ENCODE measurements at regions not wholly inside any gene's neighbourhood (a gene's known extent, or its start where the extent isn't known, plus 50 kb on each side); places are given as distances from the start of the nearest gene placed in this dataset.

DNA sequence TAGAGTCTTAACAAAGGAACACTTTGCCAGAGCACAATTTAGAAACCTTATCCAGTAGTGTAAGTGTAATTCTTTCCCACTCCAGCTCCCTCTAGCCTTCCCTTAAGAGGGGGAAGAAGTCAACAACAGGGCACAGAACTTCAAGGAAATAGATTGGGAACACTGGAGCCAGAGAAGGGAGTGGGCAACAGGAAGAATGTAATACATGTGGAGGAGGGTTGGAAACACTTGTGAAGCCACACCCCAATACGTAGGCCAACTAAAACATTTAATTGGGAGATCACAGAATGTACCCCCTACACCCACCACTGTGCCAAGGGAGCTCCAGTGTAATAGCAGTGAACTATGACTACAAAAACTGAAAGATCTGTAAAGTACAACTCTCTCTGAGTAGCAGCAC is 735.7 kb upstream of the HS3ST5 start:
- Histone ChIP-seq H2AFZ (ENCODE audit: insufficient read depth, low read length, poor library complexity) (no peak overlapping the region), H3K9ac (ENCODE audit: low read length) (no peak overlapping the region), H3K4me1 (ENCODE audit: control insufficient read depth in 1 of 2, insufficient read depth in 2 of 2, low read length in 2 of 2) (no peaks in the 10 kb centered on the region), H3K79me2 (ENCODE audit: control insufficient read depth, insufficient read depth, low read length, poor library complexity) (no peaks in the 10 kb centered on the region), H3K79me1 (ENCODE audit: low read length) (no peaks in the 10 kb centered on the region), H3K27me3 (ENCODE audit: insufficient read depth, low read length) (no peaks in the 10 kb centered on the region), H3K14ac (ENCODE audit: low read length) (no peak overlapping the region), H4K12ac (ENCODE audit: low read depth, low read length) (no peak overlapping the region), H3K18ac (ENCODE audit: low read length) (no peak overlapping the region), H3K23ac (ENCODE audit: low read length) (no peak overlapping the region), H2BK12ac (ENCODE audit: low read length) (no peak overlapping the region), H3K4me3 (ENCODE audit: low read depth, low read length) (no peak overlapping the region), H4K8ac (ENCODE audit: low read depth, low read length) (no peak overlapping the region), H3K9me3 (ENCODE audit: insufficient read depth, low read depth, low read length) (no peaks in the 10 kb centered on the region), H2BK5ac (ENCODE audit: low read depth, low read length, poor library complexity) (no peak overlapping the region), H3K36me3 (ENCODE audit: control insufficient read depth in 1 of 2, insufficient read depth in 2 of 2, low read length in 2 of 2) (no peaks in the 10 kb centered on the region), H2BK120ac (ENCODE audit: insufficient read depth, low read length, poor library complexity) (no peak overlapping the region), H2AK5ac (ENCODE audit: low read length) (no peak overlapping the region), H3K4me2 (ENCODE audit: low read length) (no peak overlapping the region), H3K27ac (ENCODE audit: low read depth, low read length) (no peak overlapping the region), H3K4ac (ENCODE audit: low read depth, low read length) (no peak overlapping the region), H4K91ac (ENCODE audit: low read depth, low read length) (no peak overlapping the region)
- WGBS (ENCODE audit: extremely low coverage, insufficient coverage, insufficient read length), result no CpG with 5 or more reads among the region's 1 CpG
- no peak for DNase-seq

DNA sequence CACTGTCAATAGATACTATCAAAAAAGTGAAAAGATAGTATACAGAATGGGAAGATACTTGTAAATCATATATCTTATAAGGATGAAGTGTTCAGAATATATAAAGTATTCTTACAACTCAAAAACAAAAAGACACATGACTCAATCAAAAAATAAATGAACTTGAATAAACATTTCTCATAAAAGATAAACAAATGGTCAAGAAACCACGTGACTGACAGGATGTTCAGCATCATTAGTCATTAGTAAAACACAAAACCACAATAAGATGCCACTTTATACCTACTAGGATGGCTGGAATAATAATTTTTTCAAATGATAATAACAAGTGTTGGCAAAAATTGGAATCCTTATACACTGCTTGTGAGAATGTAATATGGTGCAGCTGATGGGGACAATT is 729.1 kb upstream of the HS3ST5 start:
- no CpG with 5 or more reads among the region's 1 CpG for WGBS (ENCODE audit: extremely low coverage, insufficient coverage, insufficient read length)
- no peak overlapping the region for H2AFZ ChIP-seq (ENCODE audit: insufficient read depth, low read length, poor library complexity)
- H3K9ac ChIP-seq (ENCODE audit: low read length), result no peak overlapping the region
- no peaks in the 10 kb centered on the region for H3K27me3 ChIP-seq (ENCODE audit: insufficient read depth, low read length)
- no peak overlapping the region for H2BK120ac ChIP-seq (ENCODE audit: insufficient read depth, low read length, poor library complexity)
- no peak overlapping the region for H3K4me2 ChIP-seq (ENCODE audit: low read length)
- H3K18ac ChIP-seq (ENCODE audit: low read length), result no peak overlapping the region
- H3K27ac ChIP-seq (ENCODE audit: low read depth, low read length), result no peak overlapping the region
- DNase-seq, result no peak
- H3K79me1 ChIP-seq (ENCODE audit: low read length), result no peaks in the 10 kb centered on the region
- no peaks in the 10 kb centered on the region for H3K4me1 ChIP-seq (ENCODE audit: control insufficient read depth in 1 of 2, insufficient read depth in 2 of 2, low read length in 2 of 2)
- H2BK5ac ChIP-seq (ENCODE audit: low read depth, low read length, poor library complexity), result no peak overlapping the region
- no peaks in the 10 kb centered on the region for H3K79me2 ChIP-seq (ENCODE audit: control insufficient read depth, insufficient read depth, low read length, poor library complexity)
- no peak overlapping the region for H3K4me3 ChIP-seq (ENCODE audit: low read depth, low read length)
- H4K8ac ChIP-seq (ENCODE audit: low read depth, low read length), result no peak overlapping the region
- no peak overlapping the region for H4K12ac ChIP-seq (ENCODE audit: low read depth, low read length)
- peaks cover 3% of the 10 kb centered on the region for H3K9me3 ChIP-seq (ENCODE audit: insufficient read depth, low read depth, low read length)
- H2BK12ac ChIP-seq (ENCODE audit: low read length), result no peak overlapping the region
- H3K23ac ChIP-seq (ENCODE audit: low read length), result no peak overlapping the region
- no peak overlapping the region for H3K4ac ChIP-seq (ENCODE audit: low read depth, low read length)
- H3K36me3 ChIP-seq (ENCODE audit: control insufficient read depth in 1 of 2, insufficient read depth in 2 of 2, low read length in 2 of 2), result no peaks in the 10 kb centered on the region
- no peak overlapping the region for H3K14ac ChIP-seq (ENCODE audit: low read length)
- H4K91ac ChIP-seq (ENCODE audit: low read depth, low read length), result no peak overlapping the region
- no peak overlapping the region for H2AK5ac ChIP-seq (ENCODE audit: low read length)

DNA sequence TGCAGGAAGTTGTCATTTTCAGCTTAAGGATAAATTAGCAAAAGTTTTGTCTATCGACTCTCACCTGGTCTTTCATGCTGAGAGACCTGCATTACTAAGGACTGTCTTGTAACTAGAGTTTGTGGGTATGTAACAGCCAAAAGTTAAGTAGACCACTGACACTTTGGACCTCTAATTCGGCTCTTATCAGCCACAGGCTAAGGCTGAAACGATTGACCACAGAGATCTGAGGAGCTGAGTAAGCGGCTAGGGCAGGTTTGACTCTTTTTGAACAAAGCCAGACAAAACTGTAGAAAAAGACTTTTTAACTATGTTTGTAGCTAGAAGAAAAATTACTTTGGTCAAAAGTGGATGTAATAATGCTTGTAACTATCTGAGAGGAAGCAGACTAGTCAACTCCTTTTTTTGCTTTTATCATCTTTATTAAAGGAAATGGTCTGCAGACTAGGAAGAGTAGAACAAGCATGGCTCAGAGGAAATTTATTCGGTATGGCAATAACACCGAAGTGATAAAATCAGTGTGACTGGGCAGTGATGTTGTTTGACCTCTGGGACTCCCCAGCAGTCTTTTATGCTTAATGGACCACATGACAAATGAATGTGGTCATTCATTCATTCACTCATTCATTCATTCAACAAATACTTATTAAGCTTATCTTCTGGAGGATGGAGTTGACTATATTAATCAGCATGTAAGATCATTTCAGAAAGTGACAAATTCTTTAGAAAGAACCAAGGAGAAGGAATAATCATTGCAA is 725.0 kb upstream of the HS3ST5 start:
- no peaks in the 10 kb centered on the region for H3K36me3 ChIP-seq (ENCODE audit: control insufficient read depth in 1 of 2, insufficient read depth in 2 of 2, low read length in 2 of 2)
- H4K8ac ChIP-seq (ENCODE audit: low read depth, low read length), result no peak overlapping the region
- H3K23ac ChIP-seq (ENCODE audit: low read length), result no peak overlapping the region
- peaks cover 3% of the 10 kb centered on the region for H3K9me3 ChIP-seq (ENCODE audit: insufficient read depth, low read depth, low read length)
- H4K91ac ChIP-seq (ENCODE audit: low read depth, low read length), result no peak overlapping the region
- H3K4me3 ChIP-seq (ENCODE audit: low read depth, low read length), result no peak overlapping the region
- H3K4me1 ChIP-seq (ENCODE audit: control insufficient read depth in 1 of 2, insufficient read depth in 2 of 2, low read length in 2 of 2), result no peaks in the 10 kb centered on the region
- no peaks in the 10 kb centered on the region for H3K27me3 ChIP-seq (ENCODE audit: insufficient read depth, low read length)
- no peaks in the 10 kb centered on the region for H3K79me1 ChIP-seq (ENCODE audit: low read length)
- no peak overlapping the region for H3K27ac ChIP-seq (ENCODE audit: low read depth, low read length)
- H4K12ac ChIP-seq (ENCODE audit: low read depth, low read length), result no peak overlapping the region
- no peak overlapping the region for H3K18ac ChIP-seq (ENCODE audit: low read length)
- H3K9ac ChIP-seq (ENCODE audit: low read length), result no peak overlapping the region
- H3K4me2 ChIP-seq (ENCODE audit: low read length), result no peak overlapping the region
- H2BK12ac ChIP-seq (ENCODE audit: low read length), result no peak overlapping the region
- no peak overlapping the region for H2BK120ac ChIP-seq (ENCODE audit: insufficient read depth, low read length, poor library complexity)
- H3K4ac ChIP-seq (ENCODE audit: low read depth, low read length), result no peak overlapping the region
- H3K79me2 ChIP-seq (ENCODE audit: control insufficient read depth, insufficient read depth, low read length, poor library complexity), result no peaks in the 10 kb centered on the region
- DNase-seq, result no peak
- no peak overlapping the region for H2AFZ ChIP-seq (ENCODE audit: insufficient read depth, low read length, poor library complexity)
- WGBS (ENCODE audit: extremely low coverage, insufficient coverage, insufficient read length), result no CpG with 5 or more reads among the region's 6 CpGs
- no peak overlapping the region for H3K14ac ChIP-seq (ENCODE audit: low read length)
- H2BK5ac ChIP-seq (ENCODE audit: low read depth, low read length, poor library complexity), result no peak overlapping the region
- no peak overlapping the region for H2AK5ac ChIP-seq (ENCODE audit: low read length)

DNA sequence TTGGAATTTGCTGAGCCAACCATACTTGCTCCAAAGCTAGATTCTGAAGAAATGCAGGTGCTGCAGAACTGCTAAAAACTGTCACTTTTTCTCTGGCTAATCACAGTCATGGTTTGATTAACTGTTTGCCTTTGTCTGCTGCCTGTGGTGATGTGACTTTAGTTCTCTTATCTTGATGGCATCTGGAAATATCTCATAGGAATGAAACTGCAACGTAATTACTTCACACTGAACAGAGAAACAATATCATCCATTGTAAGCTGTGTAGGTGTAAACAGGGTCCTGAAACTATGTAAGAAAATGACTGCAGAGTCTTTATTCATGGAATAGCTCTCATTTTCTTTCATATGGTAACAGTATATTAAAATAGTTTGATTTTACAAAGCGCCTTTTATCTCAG is 721.9 kb upstream of the HS3ST5 start:
- Histone ChIP-seq H3K4me1 (ENCODE audit: control insufficient read depth in 1 of 2, insufficient read depth in 2 of 2, low read length in 2 of 2) (no peaks in the 10 kb centered on the region), H3K79me1 (ENCODE audit: low read length) (no peaks in the 10 kb centered on the region), H3K18ac (ENCODE audit: low read length) (no peak overlapping the region), H2AFZ (ENCODE audit: insufficient read depth, low read length, poor library complexity) (no peak overlapping the region), H3K4me3 (ENCODE audit: low read depth, low read length) (no peak overlapping the region), H4K91ac (ENCODE audit: low read depth, low read length) (no peak overlapping the region), H3K27me3 (ENCODE audit: insufficient read depth, low read length) (no peaks in the 10 kb centered on the region), H3K4ac (ENCODE audit: low read depth, low read length) (no peak overlapping the region), H2BK12ac (ENCODE audit: low read length) (no peak overlapping the region), H4K8ac (ENCODE audit: low read depth, low read length) (no peak overlapping the region), H3K36me3 (ENCODE audit: control insufficient read depth in 1 of 2, insufficient read depth in 2 of 2, low read length in 2 of 2) (no peaks in the 10 kb centered on the region), H3K14ac (ENCODE audit: low read length) (no peak overlapping the region), H3K23ac (ENCODE audit: low read length) (no peak overlapping the region), H2AK5ac (ENCODE audit: low read length) (no peak overlapping the region), H2BK5ac (ENCODE audit: low read depth, low read length, poor library complexity) (no peak overlapping the region), H3K79me2 (ENCODE audit: control insufficient read depth, insufficient read depth, low read length, poor library complexity) (no peaks in the 10 kb centered on the region), H2BK120ac (ENCODE audit: insufficient read depth, low read length, poor library complexity) (no peak overlapping the region), H3K9ac (ENCODE audit: low read length) (no peak overlapping the region), H4K12ac (ENCODE audit: low read depth, low read length) (no peak overlapping the region), H3K27ac (ENCODE audit: low read depth, low read length) (no peak overlapping the region), H3K4me2 (ENCODE audit: low read length) (no peak overlapping the region), H3K9me3 (ENCODE audit: insufficient read depth, low read depth, low read length) (no peaks in the 10 kb centered on the region)
- no CpG with 5 or more reads among the region's 2 CpGs for WGBS (ENCODE audit: extremely low coverage, insufficient coverage, insufficient read length)
- DNase-seq, result no peak
